GM12864 (cell line): ENCODE measurements at regions not wholly inside any gene's neighbourhood (a gene's known extent, or its start where the extent isn't known, plus 50 kb on each side); places are given as distances from the start of the nearest gene placed in this dataset.

Experiments
- DNase-seq: peaks from one replicate; pipeline ENCODE4 v3.0.0-alpha.2; 2011; ENCODE audit warnings: low read depth
- H3K4me3 ChIP-seq: 2 replicates; pipeline ENCODE4 v1.5.1; 2011; ENCODE audit warnings: mild to moderate bottlenecking, low read depth, low read length, control low read depth
- CTCF ChIP-seq: IDR thresholded peaks from 2 replicates; pipeline ENCODE4 v1.5.1; 2011; ENCODE audit warnings: low read depth, mild to moderate bottlenecking, moderate library complexity, low read length, control low read depth, inconsistent platforms; ENCODE audit errors: missing control alignments

- H3K4me3 ChIP-seq = no peak overlapping the region
- no peak for DNase-seq
- no peak for TF ChIP-seq CTCF
Observed at GRCh38 chr16:86757704-86758040, 179.3 kb downstream of the FOXL1 start.

- no peak for DNase-seq
- no peak for TF ChIP-seq CTCF
- no peak overlapping the region for H3K4me3 ChIP-seq
Observed at GRCh38 chr16:86758932-86759331, 180.6 kb downstream of the FOXL1 start.

DNA sequence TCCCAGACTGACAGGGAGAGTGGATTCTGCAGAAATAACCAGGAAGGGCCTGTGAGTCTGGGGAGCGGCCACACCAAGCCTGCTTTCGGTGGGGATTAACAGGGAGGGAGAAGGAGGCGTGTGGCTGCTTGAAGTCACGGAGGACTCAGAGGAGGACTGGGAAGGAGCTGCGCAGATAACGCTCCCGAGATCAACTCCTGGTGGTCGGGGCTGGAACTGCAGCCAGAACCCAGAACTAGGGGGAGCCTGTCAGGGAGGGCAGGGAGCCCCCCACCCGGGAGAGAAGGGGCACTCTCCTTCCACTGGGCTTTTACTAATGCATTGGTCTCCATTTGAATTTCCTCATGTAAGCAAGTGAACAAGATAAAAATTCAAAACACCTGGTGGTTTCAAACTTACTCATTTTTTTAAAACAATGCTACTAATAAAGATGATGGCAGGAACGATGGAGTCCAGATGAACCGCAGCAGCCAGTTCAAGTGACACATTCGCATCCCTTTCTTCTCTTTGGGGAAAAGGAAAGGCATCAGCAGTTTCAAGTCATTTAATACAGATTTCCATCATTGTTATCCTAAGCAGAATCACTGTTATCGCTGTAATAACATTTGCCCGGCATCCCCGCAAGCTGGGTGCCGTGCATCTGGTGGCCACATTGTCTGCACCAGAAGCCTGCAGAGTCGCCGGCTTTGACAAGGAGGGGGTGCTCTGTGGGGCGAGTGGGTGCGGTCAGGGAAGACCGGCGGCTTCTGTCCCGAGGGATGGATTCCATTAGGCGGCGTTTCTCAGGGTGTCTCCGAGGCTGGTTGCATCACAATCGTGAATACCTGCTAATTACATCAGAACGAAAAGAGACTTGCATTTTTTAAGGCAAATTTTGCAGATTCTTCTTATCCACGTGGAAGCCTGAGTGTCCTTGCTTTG is 183.0 kb downstream of the FOXL1 start:
- DNase-seq = no peak
- no peak overlapping the region for H3K4me3 ChIP-seq

DNA sequence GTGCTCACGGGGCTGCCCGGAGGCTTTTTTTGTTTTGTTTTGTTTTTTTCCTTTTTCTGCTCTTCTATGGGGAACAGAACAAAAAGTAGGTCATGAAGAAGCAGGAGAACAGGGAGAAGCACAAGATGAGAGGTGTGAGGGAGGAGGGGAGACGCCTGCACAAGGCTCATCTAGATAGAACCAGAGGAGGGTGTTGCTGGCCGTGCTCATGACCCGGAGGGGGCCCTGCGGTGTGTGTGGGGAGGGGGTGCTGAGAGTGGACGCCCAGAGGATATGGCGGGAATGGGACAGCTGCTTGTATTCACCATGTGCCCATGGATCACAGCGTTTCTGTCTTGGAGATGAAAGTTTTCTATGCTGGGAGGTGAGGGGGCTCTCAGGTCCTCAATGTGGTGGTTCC is 183.7 kb downstream of the FOXL1 start:
- no peak for TF ChIP-seq CTCF
- no peak for DNase-seq
- H3K4me3 ChIP-seq = no peak overlapping the region

More for the DNA sequence above, 183.0 kb downstream of the FOXL1 start:
- peak; percentile 81 for TF ChIP-seq CTCF

GRCh38 chr16:86763819-86764218 is 185.5 kb downstream of the FOXL1 start:
- no peak for TF ChIP-seq CTCF
- no peak overlapping the region for H3K4me3 ChIP-seq
- no peak for DNase-seq

- no peak for DNase-seq
- no peak for TF ChIP-seq CTCF
- no peak overlapping the region for H3K4me3 ChIP-seq
Observed at GRCh38 chr16:86764551-86764950, 186.2 kb downstream of the FOXL1 start.
